Neural progenitor cell (in vitro differentiated cells): ENCODE measurements at regions not wholly inside any gene's neighbourhood (a gene's known extent, or its start where the extent isn't known, plus 50 kb on each side); places are given as distances from the start of the nearest gene placed in this dataset.

Source experiments
- EZH2 ChIP-seq: fragments of 200-600 bp; sonication (generic); IDR thresholded peaks from 2 replicates; pipeline ENCODE4 v1.6.1; 2017; ENCODE audit warnings: antibody characterized with exemption, mild to moderate bottlenecking, moderate library complexity
- EZH2phosphoT487 ChIP-seq: fragments of 200-600 bp; sonication (generic); IDR thresholded peaks from 2 replicates; pipeline ENCODE4 v1.6.1; 2017; ENCODE audit warnings: antibody characterized with exemption
- TF ChIP-seq, protein P1 (sequence below): fragments of 200-600 bp; sonication (generic); IDR thresholded peaks from 2 replicates; pipeline ENCODE4 v1.5.1; 2017; ENCODE audit warnings: antibody characterized with exemption, mild to moderate bottlenecking

DNA sequence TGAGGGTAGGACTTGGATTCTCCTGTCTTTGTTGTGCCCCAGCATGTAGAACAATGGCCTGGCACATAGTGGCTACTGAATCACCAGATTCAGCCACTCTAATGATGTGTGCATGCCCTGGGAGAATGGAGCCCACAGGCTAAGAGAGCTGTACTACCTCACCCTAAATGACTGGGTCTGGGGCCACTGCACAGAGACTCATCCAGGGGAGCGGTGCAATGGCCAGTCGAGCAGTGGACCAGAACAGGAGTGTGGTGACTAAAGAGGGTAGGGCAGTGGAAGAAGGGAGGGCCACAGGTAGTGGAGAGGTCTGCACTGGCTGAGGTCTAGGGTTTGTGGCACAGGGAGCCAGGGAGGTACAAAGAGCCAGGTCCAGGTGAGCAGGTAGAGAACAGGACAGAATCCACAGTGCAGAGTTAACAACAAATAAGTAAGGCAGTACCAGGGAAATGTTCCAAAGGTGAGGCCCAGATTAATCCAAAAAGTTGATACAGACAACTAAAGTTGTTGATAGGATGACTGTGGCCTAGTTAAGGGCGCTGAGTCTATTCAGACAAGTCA is 142.7 kb upstream of the ATP11B start:
- TF ChIP-seq, protein P1, sequence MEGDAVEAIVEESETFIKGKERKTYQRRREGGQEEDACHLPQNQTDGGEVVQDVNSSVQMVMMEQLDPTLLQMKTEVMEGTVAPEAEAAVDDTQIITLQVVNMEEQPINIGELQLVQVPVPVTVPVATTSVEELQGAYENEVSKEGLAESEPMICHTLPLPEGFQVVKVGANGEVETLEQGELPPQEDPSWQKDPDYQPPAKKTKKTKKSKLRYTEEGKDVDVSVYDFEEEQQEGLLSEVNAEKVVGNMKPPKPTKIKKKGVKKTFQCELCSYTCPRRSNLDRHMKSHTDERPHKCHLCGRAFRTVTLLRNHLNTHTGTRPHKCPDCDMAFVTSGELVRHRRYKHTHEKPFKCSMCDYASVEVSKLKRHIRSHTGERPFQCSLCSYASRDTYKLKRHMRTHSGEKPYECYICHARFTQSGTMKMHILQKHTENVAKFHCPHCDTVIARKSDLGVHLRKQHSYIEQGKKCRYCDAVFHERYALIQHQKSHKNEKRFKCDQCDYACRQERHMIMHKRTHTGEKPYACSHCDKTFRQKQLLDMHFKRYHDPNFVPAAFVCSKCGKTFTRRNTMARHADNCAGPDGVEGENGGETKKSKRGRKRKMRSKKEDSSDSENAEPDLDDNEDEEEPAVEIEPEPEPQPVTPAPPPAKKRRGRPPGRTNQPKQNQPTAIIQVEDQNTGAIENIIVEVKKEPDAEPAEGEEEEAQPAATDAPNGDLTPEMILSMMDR, result no peak
- TF ChIP-seq EZH2phosphoT487 (no peak), EZH2 (no peak)
